ENCODE measurements at regions not wholly inside any gene's neighbourhood (a gene's known extent, or its start where the extent isn't known, plus 50 kb on each side); places are given as distances from the start of the nearest gene placed in this dataset.

GRCh38 chr12:111034083-111034885 lies 113.9 kb upstream of the MYL2 start, which contains the start of gene CUX2:
Gene CUX2, plus strand, starts transcription at chr12:111034165.
- peak; percentile 75 for DNase-seq

- peak; percentile 67 for DNase-seq
Observed at GRCh38 chr12:111033281-111034082, 113.1 kb upstream of the MYL2 start.

- DNase-seq, result no peak
Observed at GRCh38 chr12:111032591-111032919, 112.2 kb upstream of the MYL2 start.

- DNase-seq, result no peak
Observed at GRCh38 chr12:111031916-111032590, 111.7 kb upstream of the MYL2 start.

GRCh38 chr12:111030800-111031199 lies 110.4 kb upstream of the MYL2 start:
- no peak for DNase-seq

- DNase-seq, result no peak
Observed at GRCh38 chr12:111029732-111030131, 109.4 kb upstream of the MYL2 start.

GRCh38 chr12:111029305-111029704 lies 108.9 kb upstream of the MYL2 start:
- no peak for DNase-seq

GRCh38 chr12:111028830-111029229 lies 108.5 kb upstream of the MYL2 start:
- no peak for DNase-seq

- no peak for DNase-seq
Observed at GRCh38 chr12:111027431-111027830, 107.1 kb upstream of the MYL2 start.

GRCh38 chr12:111025792-111026430 lies 105.5 kb upstream of the MYL2 start:
- DNase-seq, result no peak

- no peak for DNase-seq
Observed at GRCh38 chr12:111025301-111025700, 104.9 kb upstream of the MYL2 start.

- DNase-seq, result peak; percentile 90
Observed at GRCh38 chr12:111024205-111024801, 103.9 kb upstream of the MYL2 start.

- no peak for DNase-seq
Observed at GRCh38 chr12:111022386-111022785, 102.0 kb upstream of the MYL2 start.

GRCh38 chr12:111014547-111014946 lies 94.2 kb upstream of the MYL2 start:
- no peak for DNase-seq

- no peak for DNase-seq
Observed at GRCh38 chr12:111012918-111013317, 92.5 kb upstream of the MYL2 start.

- no peak for DNase-seq
Observed at GRCh38 chr12:111011999-111012600, 91.7 kb upstream of the MYL2 start.

- no peak for DNase-seq
Observed at GRCh38 chr12:111010916-111011657, 90.7 kb upstream of the MYL2 start.

- DNase-seq, result peak; percentile 66
Observed at GRCh38 chr12:111010061-111010460, 89.7 kb upstream of the MYL2 start.

- no peak for DNase-seq
Observed at GRCh38 chr12:111006621-111007020, 86.2 kb upstream of the MYL2 start.

GRCh38 chr12:110998971-110999370 lies 78.6 kb upstream of the MYL2 start:
- DNase-seq, result no peak

GRCh38 chr12:110998165-110998564 lies 77.8 kb upstream of the MYL2 start:
- DNase-seq, result no peak

GRCh38 chr12:110996415-110996814 lies 76.0 kb upstream of the MYL2 start:
- no peak for DNase-seq

Measured in islet precursor cell (in vitro differentiated cells).